Neural cell (in vitro differentiated cells): ENCODE measurements at regions not wholly inside any gene's neighbourhood (a gene's known extent, or its start where the extent isn't known, plus 50 kb on each side); places are given as distances from the start of the nearest gene placed in this dataset.

ENCODE experiments used
- H2AFZ ChIP-seq: fragments of 200-600, 300-800 bp; sonication (generic), shearing (Covaris generic); 2 replicates; pipeline ENCODE4 v1.6.0; 2014; ENCODE audit warnings: low read depth, mild to moderate bottlenecking, antibody characterized with exemption, low read length, moderate library complexity
- H3F3A ChIP-seq: fragments of 200-600 bp; shearing (Covaris generic); 2 replicates; pipeline ENCODE4 v1.6.1; 2016; ENCODE audit warnings: mild to moderate bottlenecking, moderate library complexity, mixed read lengths, antibody characterized with exemption, low read length; ENCODE audit not compliant: insufficient read depth, poor library complexity, severe bottlenecking
- H3K27ac ChIP-seq: fragments of 200-600, 300-800 bp; sonication (generic), shearing (Covaris generic); 2 replicates; pipeline ENCODE4 v1.5.1; 2014; ENCODE audit warnings: mild to moderate bottlenecking, low read length, moderate library complexity
- H3K27me3 ChIP-seq: fragments of 300-800, 200-600 bp; sonication (generic), shearing (Covaris generic); 2 replicates; pipeline ENCODE4 v1.6.0; 2014; ENCODE audit warnings: mild to moderate bottlenecking, low read depth, low read length, moderate library complexity; ENCODE audit not compliant: insufficient read depth
- H3K36me3 ChIP-seq: fragments of 300-800, 200-600 bp; sonication (generic), shearing (Covaris generic); 2 replicates; pipeline ENCODE4 v1.5.1; 2014; ENCODE audit warnings: mild to moderate bottlenecking, antibody characterized with exemption, low read length, moderate library complexity; ENCODE audit not compliant: insufficient read depth
- H3K4me2 ChIP-seq: fragments of 300-800, 200-600 bp; sonication (generic), shearing (Covaris generic); 2 replicates; pipeline ENCODE4 v1.6.0; 2014; ENCODE audit warnings: mild to moderate bottlenecking, low read length
- H3K4me3 ChIP-seq: fragments of 300-800, 200-600 bp; sonication (generic), shearing (Covaris generic); 2 replicates; pipeline ENCODE4 v1.5.1; 2014; ENCODE audit warnings: mild to moderate bottlenecking, low read length, moderate library complexity
- H3K79me2 ChIP-seq: fragments of 200-600 bp; shearing (Covaris generic); replicated peaks from 2 replicates; pipeline ENCODE4 v1.6.0; 2014; ENCODE audit warnings: mild to moderate bottlenecking, low read length, moderate library complexity; ENCODE audit not compliant: insufficient read depth
- H3K9ac ChIP-seq: fragments of 300-800, 200-600 bp; sonication (generic), shearing (Covaris generic); 2 replicates; pipeline ENCODE4 v1.6.1; 2016; ENCODE audit warnings: mild to moderate bottlenecking, low read length, mixed read lengths
- H3K9me2 ChIP-seq: fragments of 200-600 bp; shearing (Covaris generic); 2 replicates; pipeline ENCODE4 v1.6.1; 2016; ENCODE audit warnings: mild to moderate bottlenecking, low read length, mixed read lengths; ENCODE audit not compliant: insufficient read depth
- H3K9me3 ChIP-seq: fragments of 200-600, 300-800 bp; sonication (generic), shearing (Covaris generic); 2 replicates; pipeline ENCODE4 v1.6.1; 2016; ENCODE audit warnings: mild to moderate bottlenecking, mixed run types, low read length, moderate library complexity, mixed read lengths
- H4K20me1 ChIP-seq: fragments of 200-600 bp; shearing (Covaris generic); 2 replicates; pipeline ENCODE4 v1.6.1; 2016; ENCODE audit warnings: mild to moderate bottlenecking, mixed run types; ENCODE audit not compliant: insufficient read depth
- CTCF ChIP-seq: fragments of 450-650 bp; IDR thresholded peaks from 2 replicates; pipeline ENCODE4 v1.5.1; 2014; ENCODE audit warnings: antibody characterized with exemption, mild to moderate bottlenecking, moderate library complexity; ENCODE audit not compliant: poor library complexity, severe bottlenecking
- EP300 ChIP-seq: fragments of 450-650 bp; conservative IDR thresholded peaks from 2 replicates; pipeline ENCODE4 v1.6.1; 2014; ENCODE audit warnings: antibody characterized with exemption, mild to moderate bottlenecking, moderate library complexity; ENCODE audit not compliant: poor library complexity, severe bottlenecking
- EZH2 ChIP-seq: fragments of 200-600, 300-800 bp; shearing (Covaris generic), sonication (generic); IDR thresholded peaks from 2 replicates; pipeline ENCODE4 v1.6.1; 2014; ENCODE audit warnings: antibody characterized with exemption, low read length, borderline replicate concordance, mild to moderate bottlenecking; ENCODE audit not compliant: insufficient read depth, poor library complexity, severe bottlenecking
- MXI1 ChIP-seq: fragments of 450-650 bp; conservative IDR thresholded peaks from 2 replicates; pipeline ENCODE4 v1.6.1; 2014; ENCODE audit warnings: antibody characterized with exemption, mild to moderate bottlenecking; ENCODE audit not compliant: poor library complexity, severe bottlenecking
- POLR2AphosphoS5 ChIP-seq: IDR thresholded peaks from 2 replicates; pipeline ENCODE4 v1.6.1; 2012
- RAD21 ChIP-seq: fragments of 450-650 bp; conservative IDR thresholded peaks from 2 replicates; pipeline ENCODE4 v1.6.1; 2014; ENCODE audit warnings: antibody characterized with exemption, mild to moderate bottlenecking, moderate library complexity
- SMC3 ChIP-seq: fragments of 450-650 bp; conservative IDR thresholded peaks from 2 replicates; pipeline ENCODE4 v1.6.1; 2014; ENCODE audit warnings: antibody characterized with exemption, mild to moderate bottlenecking, moderate library complexity; ENCODE audit not compliant: poor library complexity
- TAF1 ChIP-seq: IDR thresholded peaks from 2 replicates; pipeline ENCODE4 v1.6.1; 2012; ENCODE audit warnings: low read depth
- TF ChIP-seq, protein P1 (sequence below): IDR thresholded peaks from 2 replicates; pipeline ENCODE4 v1.6.1; 2012; ENCODE audit warnings: borderline replicate concordance

DNA sequence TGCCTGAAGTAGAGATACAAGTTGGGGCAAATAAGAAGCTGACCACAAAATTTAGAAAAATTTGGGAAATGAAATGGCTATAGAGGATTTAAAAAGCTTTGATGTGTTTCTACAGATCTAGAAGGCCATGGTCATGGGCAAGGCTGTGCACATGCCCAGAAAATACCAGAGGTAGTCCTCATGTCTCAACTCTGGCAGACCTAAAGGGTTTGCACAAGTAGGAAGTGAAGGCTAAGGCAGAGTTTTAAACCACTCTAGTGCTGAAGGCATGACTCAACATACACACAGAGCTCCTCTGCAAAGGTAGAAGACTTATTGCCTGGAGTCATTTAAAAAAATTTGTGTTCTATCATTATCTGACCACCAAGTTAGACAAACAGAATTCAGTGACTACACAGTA, 364.6 kb downstream of the CCSER2 start:
- no peak overlapping the region for H3K4me3 ChIP-seq
- H3F3A ChIP-seq: no peaks in the 10 kb centered on the region
- no peaks in the 10 kb centered on the region for H3K79me2 ChIP-seq
- no peak overlapping the region for H3K4me2 ChIP-seq
- TF ChIP-seq POLR2AphosphoS5 (no peak), SMC3 (no peak), TAF1 (no peak), MXI1 (no peak), EZH2 (no peak), RAD21 (no peak), CTCF (no peak), EP300 (no peak)
- TF ChIP-seq, protein P1, sequence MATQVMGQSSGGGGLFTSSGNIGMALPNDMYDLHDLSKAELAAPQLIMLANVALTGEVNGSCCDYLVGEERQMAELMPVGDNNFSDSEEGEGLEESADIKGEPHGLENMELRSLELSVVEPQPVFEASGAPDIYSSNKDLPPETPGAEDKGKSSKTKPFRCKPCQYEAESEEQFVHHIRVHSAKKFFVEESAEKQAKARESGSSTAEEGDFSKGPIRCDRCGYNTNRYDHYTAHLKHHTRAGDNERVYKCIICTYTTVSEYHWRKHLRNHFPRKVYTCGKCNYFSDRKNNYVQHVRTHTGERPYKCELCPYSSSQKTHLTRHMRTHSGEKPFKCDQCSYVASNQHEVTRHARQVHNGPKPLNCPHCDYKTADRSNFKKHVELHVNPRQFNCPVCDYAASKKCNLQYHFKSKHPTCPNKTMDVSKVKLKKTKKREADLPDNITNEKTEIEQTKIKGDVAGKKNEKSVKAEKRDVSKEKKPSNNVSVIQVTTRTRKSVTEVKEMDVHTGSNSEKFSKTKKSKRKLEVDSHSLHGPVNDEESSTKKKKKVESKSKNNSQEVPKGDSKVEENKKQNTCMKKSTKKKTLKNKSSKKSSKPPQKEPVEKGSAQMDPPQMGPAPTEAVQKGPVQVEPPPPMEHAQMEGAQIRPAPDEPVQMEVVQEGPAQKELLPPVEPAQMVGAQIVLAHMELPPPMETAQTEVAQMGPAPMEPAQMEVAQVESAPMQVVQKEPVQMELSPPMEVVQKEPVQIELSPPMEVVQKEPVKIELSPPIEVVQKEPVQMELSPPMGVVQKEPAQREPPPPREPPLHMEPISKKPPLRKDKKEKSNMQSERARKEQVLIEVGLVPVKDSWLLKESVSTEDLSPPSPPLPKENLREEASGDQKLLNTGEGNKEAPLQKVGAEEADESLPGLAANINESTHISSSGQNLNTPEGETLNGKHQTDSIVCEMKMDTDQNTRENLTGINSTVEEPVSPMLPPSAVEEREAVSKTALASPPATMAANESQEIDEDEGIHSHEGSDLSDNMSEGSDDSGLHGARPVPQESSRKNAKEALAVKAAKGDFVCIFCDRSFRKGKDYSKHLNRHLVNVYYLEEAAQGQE: no peak
- no peaks in the 10 kb centered on the region for H3K27me3 ChIP-seq
- no peaks in the 10 kb centered on the region for H3K9me2 ChIP-seq
- no peak overlapping the region for H2AFZ ChIP-seq
- H3K27ac ChIP-seq: no peak overlapping the region
- no peaks in the 10 kb centered on the region for H4K20me1 ChIP-seq
- no peaks in the 10 kb centered on the region for H3K36me3 ChIP-seq
- H3K9me3 ChIP-seq: no peaks in the 10 kb centered on the region
- no peak overlapping the region for H3K9ac ChIP-seq

- Histone ChIP-seq H3K4me3 (no peak overlapping the region), H4K20me1 (no peaks in the 10 kb centered on the region), H3K9me2 (no peaks in the 10 kb centered on the region), H3K9me3 (no peaks in the 10 kb centered on the region), H3K36me3 (no peaks in the 10 kb centered on the region), H2AFZ (no peak overlapping the region), H3K27me3 (no peaks in the 10 kb centered on the region), H3K79me2 (no peaks in the 10 kb centered on the region), H3K4me2 (no peak overlapping the region), H3K27ac (peak overlapping the region; percentile 16), H3F3A (no peaks in the 10 kb centered on the region), H3K9ac (no peak overlapping the region)
- TF ChIP-seq TAF1 (no peak), EP300 (peak; percentile 72), SMC3 (no peak), RAD21 (no peak), EZH2 (no peak), POLR2AphosphoS5 (peak; percentile 46), CTCF (no peak), MXI1 (no peak)
- TF ChIP-seq, protein P1: peak; percentile 18
These were observed 367.5 kb downstream of the CCSER2 start for GRCh38 chr10:84695902-84696301.
